ENCODE measurements at regions not wholly inside any gene's neighbourhood (a gene's known extent, or its start where the extent isn't known, plus 50 kb on each side); places are given as distances from the start of the nearest gene placed in this dataset.

DNA sequence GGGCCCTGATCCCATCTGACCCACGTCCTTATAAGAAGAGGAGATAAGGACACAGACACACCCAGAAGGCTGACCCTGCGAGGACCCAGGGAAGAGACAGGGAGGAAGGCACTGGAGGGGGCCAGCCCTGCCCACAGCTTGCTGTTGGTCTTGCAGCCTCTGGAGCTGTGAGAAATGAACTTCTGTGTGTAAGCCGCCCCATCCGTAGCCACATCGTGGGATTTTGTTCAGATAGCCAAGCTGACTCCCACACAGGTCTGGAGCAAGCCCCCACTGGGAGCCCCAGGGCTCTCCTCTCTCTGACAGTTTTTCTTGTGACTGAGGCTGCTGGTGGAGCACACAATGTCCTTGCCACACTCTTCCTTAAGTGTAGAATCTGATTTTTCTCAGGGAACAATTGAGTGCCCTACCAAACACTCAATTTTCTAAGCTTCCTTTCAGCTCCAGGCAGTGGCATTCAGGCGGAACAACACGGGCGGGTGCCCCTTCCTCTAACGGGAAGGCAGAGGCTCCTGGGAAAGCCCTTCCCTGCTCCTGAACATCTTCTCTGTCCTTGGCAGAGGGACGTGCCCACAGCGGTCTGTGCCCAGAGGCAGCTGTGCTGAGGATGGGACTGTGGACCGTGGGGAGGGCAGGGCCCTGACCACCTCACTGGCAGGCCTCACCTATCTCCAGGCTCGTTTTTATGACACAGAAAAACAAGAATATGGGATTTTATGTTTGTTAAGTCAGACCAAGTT is 160.6 kb upstream of the SHH start:
- no peak for FAIRE-seq
- Histone ChIP-seq H3K9me3 (replicated peaks; ENCODE audit: control insufficient read depth, insufficient read depth, low read length) (no peaks in the 10 kb centered on the region), H3K4me1 (ENCODE audit: control insufficient read depth, extremely low read depth, insufficient read depth, low read length) (no peaks in the 10 kb centered on the region), H3K36me3 (ENCODE audit: control insufficient read depth in 2 of 2, extremely low read depth in 1 of 2, insufficient read depth in 2 of 2, low read length in 2 of 2) (no peaks in the 10 kb centered on the region), H3K4me3 (replicated peaks in 1 of 3; ENCODE audit: insufficient read depth in 1 of 3, low read depth in 1 of 3, low read length in 3 of 3) (no peak overlapping the region), H3K4me2 (ENCODE audit: insufficient read depth, low read length) (no peak overlapping the region), H3K27me3 (ENCODE audit: control insufficient read depth in 2 of 2, insufficient read depth in 2 of 2, low read length in 2 of 2) (no peaks in the 10 kb centered on the region), H3K9ac (replicated peaks; ENCODE audit: extremely low read depth, insufficient read depth, low read length) (no peak overlapping the region), H4K20me1 (replicated peaks; ENCODE audit: control insufficient read depth, extremely low read depth, insufficient read depth, low read length) (no peaks in the 10 kb centered on the region), H3K27ac (ENCODE audit: insufficient read depth, low read depth, low read length) (no peak overlapping the region), H2AFZ (ENCODE audit: low read depth, low read length) (no peak overlapping the region), H3K9me1 (replicated peaks; ENCODE audit: control insufficient read depth, extremely low read depth, insufficient read depth, low read length) (no peaks in the 10 kb centered on the region), H3K79me2 (ENCODE audit: control insufficient read depth, insufficient read depth, low read length) (no peaks in the 10 kb centered on the region)
- no TSS peak for BruUV-seq (replicated peaks)
- dilution Hi-C loops (cut with MboI; ENCODE audit: extremely low pct_ligation_motif_present, low sequenced_read_pairs) = no loop called here
- no peak for TF ChIP-seq GATA2 (IDR thresholded peaks at IDR 0.05; ENCODE audit: insufficient read depth, insufficient read length, low read depth, low read length)
- no peak for TF ChIP-seq FOS (IDR thresholded peaks at IDR 0.05; ENCODE audit: borderline replicate concordance, insufficient read depth, low read length)
- TF ChIP-seq MYC (IDR thresholded peaks at IDR 0.05; ENCODE audit: low read depth, low read length) = no peak
- TF ChIP-seq, protein P1, sequence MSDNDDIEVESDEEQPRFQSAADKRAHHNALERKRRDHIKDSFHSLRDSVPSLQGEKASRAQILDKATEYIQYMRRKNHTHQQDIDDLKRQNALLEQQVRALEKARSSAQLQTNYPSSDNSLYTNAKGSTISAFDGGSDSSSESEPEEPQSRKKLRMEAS (IDR thresholded peaks at IDR 0.05; ENCODE audit: insufficient read depth, insufficient read length) = no peak
- TF ChIP-seq POLR2AphosphoS5 (IDR thresholded peaks at IDR 0.05; ENCODE audit: insufficient read depth, low read depth, low read length) = no peak
- TF ChIP-seq POLR2A (IDR thresholded peaks at IDR 0.05; ENCODE audit: low read depth, low read length) = no peak
- no peak for TF ChIP-seq CTCF (IDR thresholded peaks at IDR 0.05; ENCODE audit: extremely low read depth in 1 of 2, insufficient read depth in 1 of 2, low read depth in 1 of 2, low read length in 2 of 2)
- no peak for TF ChIP-seq JUN (IDR thresholded peaks at IDR 0.05; ENCODE audit: borderline replicate concordance, insufficient read depth, insufficient read length, low read depth)
- POLR2A ChIA-PET = no interaction called here
- CTCF ChIA-PET = interaction anchor here (0.8 kb wide), 1 partner anchor 11 kb away, joined by 3 read pairs; no protein-coding TSS in a partner anchor
- intact Hi-C loops (cut with micrococcal nuclease) = no loop called here
- DNase-seq (ENCODE audit: low read depth, low spot score) = no peak
